ENCODE measurements at regions not wholly inside any gene's neighbourhood (a gene's known extent, or its start where the extent isn't known, plus 50 kb on each side); places are given as distances from the start of the nearest gene placed in this dataset.

DNA sequence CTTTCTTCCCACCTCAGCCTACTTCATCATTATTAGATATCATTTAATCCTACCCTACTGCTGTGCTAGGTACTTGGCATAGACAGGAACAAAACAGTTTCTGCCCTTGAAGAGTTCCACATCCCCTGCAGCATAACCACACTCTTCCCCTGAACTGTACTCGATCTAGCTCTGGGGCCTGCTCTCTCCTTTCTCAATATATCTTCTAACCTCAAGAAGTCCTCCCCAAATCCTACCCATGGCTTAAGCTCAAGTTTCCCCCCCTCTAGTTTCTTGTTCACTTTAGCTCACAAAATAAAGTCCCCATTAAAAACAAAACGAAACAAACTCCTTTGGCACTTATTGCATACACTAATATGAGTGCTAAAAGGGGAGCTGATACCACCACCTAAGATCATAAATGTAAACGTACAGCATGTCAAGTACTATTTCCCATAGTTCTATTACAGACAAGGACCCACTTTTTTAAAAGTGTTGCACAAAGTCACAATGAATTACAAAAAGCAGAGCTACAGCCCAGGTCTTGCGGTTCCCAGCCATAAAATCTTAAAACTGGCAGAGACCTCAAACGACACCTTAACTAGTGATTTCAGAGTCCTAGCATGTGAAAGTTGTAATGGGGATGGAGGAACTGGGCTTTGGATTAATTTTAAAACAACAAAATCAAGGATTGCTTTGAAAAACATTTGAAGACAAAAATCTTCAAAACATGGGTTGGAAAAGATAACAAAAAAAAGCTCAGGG lies 80.7 kb downstream of the PTPDC1 start:
- intact Hi-C loops (cut with micrococcal nuclease) (loop anchor here (10.0 kb wide), 2 partner anchors 1020 to 1070 kb away; partner anchors contain the start of gene CARD19), dilution Hi-C loops (cut with MboI; ENCODE audit: extremely low pct_ligation_motif_present, low sequenced_read_pairs) (no loop called here)
- H3K4me3 ChIP-seq (replicated peaks in 1 of 3; ENCODE audit: insufficient read depth in 1 of 3, low read depth in 1 of 3, low read length in 3 of 3) = no peak overlapping the region
- DNase-seq (ENCODE audit: low read depth, low spot score) (no peak), FAIRE-seq (no peak)
- H3K4me1 ChIP-seq (ENCODE audit: control insufficient read depth, extremely low read depth, insufficient read depth, low read length) = peaks cover 24% of the 10 kb centered on the region
- no peaks in the 10 kb centered on the region for H3K36me3 ChIP-seq (ENCODE audit: control insufficient read depth in 2 of 2, extremely low read depth in 1 of 2, insufficient read depth in 2 of 2, low read length in 2 of 2)
- H3K9ac ChIP-seq (replicated peaks; ENCODE audit: extremely low read depth, insufficient read depth, low read length) = no peak overlapping the region
- H3K27me3 ChIP-seq (ENCODE audit: control insufficient read depth in 2 of 2, insufficient read depth in 2 of 2, low read length in 2 of 2) = no peaks in the 10 kb centered on the region
- H3K9me1 ChIP-seq (replicated peaks; ENCODE audit: control insufficient read depth, extremely low read depth, insufficient read depth, low read length) = no peaks in the 10 kb centered on the region
- no peaks in the 10 kb centered on the region for H3K9me3 ChIP-seq (replicated peaks; ENCODE audit: control insufficient read depth, insufficient read depth, low read length)
- ChIA-PET POLR2A (interaction anchor here (1.7 kb wide), 2 partner anchors 8 to 49 kb away, joined by 6 to 10 read pairs; no protein-coding TSS in a partner anchor), CTCF (interaction anchor here (0.9 kb wide), 1 partner anchor 48 kb away, joined by 3 read pairs; no protein-coding TSS in a partner anchor)
- H2AFZ ChIP-seq (ENCODE audit: low read depth, low read length) = no peak overlapping the region
- BruUV-seq (replicated peaks) = no TSS peak
- H3K27ac ChIP-seq (ENCODE audit: insufficient read depth, low read depth, low read length) = no peak overlapping the region
- H4K20me1 ChIP-seq (replicated peaks; ENCODE audit: control insufficient read depth, extremely low read depth, insufficient read depth, low read length) = peaks cover 15% of the 10 kb centered on the region
- H3K4me2 ChIP-seq (ENCODE audit: insufficient read depth, low read length) = no peak overlapping the region
- H3K79me2 ChIP-seq (ENCODE audit: control insufficient read depth, insufficient read depth, low read length) = peaks cover 32% of the 10 kb centered on the region
- no peak for TF ChIP-seq POLR2AphosphoS5 (IDR thresholded peaks at IDR 0.05; ENCODE audit: insufficient read depth, low read depth, low read length)
- no peak for TF ChIP-seq FOS (IDR thresholded peaks at IDR 0.05; ENCODE audit: borderline replicate concordance, insufficient read depth, low read length)
- TF ChIP-seq, protein P1, sequence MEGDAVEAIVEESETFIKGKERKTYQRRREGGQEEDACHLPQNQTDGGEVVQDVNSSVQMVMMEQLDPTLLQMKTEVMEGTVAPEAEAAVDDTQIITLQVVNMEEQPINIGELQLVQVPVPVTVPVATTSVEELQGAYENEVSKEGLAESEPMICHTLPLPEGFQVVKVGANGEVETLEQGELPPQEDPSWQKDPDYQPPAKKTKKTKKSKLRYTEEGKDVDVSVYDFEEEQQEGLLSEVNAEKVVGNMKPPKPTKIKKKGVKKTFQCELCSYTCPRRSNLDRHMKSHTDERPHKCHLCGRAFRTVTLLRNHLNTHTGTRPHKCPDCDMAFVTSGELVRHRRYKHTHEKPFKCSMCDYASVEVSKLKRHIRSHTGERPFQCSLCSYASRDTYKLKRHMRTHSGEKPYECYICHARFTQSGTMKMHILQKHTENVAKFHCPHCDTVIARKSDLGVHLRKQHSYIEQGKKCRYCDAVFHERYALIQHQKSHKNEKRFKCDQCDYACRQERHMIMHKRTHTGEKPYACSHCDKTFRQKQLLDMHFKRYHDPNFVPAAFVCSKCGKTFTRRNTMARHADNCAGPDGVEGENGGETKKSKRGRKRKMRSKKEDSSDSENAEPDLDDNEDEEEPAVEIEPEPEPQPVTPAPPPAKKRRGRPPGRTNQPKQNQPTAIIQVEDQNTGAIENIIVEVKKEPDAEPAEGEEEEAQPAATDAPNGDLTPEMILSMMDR (IDR thresholded peaks at IDR 0.05; ENCODE audit: extremely low read depth in 1 of 2, insufficient read depth in 1 of 2, low read depth in 1 of 2, low read length in 2 of 2) = no peak
- TF ChIP-seq JUN (IDR thresholded peaks at IDR 0.05; ENCODE audit: borderline replicate concordance, insufficient read depth, insufficient read length, low read depth) = no peak
- TF ChIP-seq, protein P2, sequence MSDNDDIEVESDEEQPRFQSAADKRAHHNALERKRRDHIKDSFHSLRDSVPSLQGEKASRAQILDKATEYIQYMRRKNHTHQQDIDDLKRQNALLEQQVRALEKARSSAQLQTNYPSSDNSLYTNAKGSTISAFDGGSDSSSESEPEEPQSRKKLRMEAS (IDR thresholded peaks at IDR 0.05; ENCODE audit: insufficient read depth, insufficient read length) = no peak
- no peak for TF ChIP-seq MYC (IDR thresholded peaks at IDR 0.05; ENCODE audit: low read depth, low read length)
- no peak for TF ChIP-seq GATA2 (IDR thresholded peaks at IDR 0.05; ENCODE audit: insufficient read depth, insufficient read length, low read depth, low read length)
- no peak for TF ChIP-seq POLR2A (IDR thresholded peaks at IDR 0.05; ENCODE audit: low read depth, low read length)
- no peak for TF ChIP-seq EZH2 (IDR thresholded peaks at IDR 0.05; ENCODE audit: borderline replicate concordance, low read depth, low read length, severe bottlenecking)
